ENCODE measurements at regions not wholly inside any gene's neighbourhood (a gene's known extent, or its start where the extent isn't known, plus 50 kb on each side); places are given as distances from the start of the nearest gene placed in this dataset.

DNA sequence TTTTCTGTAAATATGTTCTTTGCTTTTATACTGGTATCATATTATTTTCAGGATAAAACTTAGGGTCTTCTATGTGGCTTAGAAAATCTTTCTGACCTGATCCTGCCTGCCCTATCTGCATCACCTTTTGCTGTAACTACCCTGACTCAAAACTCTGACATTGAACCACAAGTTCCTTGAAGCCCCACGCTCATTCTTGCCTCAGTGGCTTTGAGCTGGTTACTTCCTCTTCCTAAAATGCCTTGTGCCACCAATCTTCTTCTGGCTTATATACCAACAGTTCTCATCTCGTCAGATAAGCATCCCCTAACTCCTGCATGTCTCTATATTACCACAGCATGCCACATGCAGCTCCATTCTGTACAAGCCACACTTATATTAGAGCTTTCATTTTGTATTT lies 84.5 kb upstream of the LRRC7 start:
- no peak for DNase-seq

DNA sequence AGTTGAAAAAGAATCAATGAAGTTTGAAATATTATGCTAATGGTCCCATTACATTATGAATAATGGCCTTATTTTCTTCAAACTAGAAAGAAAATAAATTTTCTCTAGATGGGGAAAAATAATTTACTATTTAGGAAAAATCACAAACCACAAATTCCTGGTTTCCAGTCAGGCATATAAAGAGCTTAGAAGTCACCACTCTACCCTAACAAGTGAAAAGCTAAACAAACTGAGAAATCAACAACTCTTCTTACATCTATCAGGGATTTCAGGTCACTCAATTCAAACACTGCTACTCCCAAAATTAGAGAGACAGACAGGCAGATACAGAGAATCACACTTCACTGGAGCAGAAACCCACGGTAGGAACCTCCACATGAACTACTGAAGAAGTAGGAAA lies 82.1 kb upstream of the LRRC7 start:
- no peak for DNase-seq

DNA sequence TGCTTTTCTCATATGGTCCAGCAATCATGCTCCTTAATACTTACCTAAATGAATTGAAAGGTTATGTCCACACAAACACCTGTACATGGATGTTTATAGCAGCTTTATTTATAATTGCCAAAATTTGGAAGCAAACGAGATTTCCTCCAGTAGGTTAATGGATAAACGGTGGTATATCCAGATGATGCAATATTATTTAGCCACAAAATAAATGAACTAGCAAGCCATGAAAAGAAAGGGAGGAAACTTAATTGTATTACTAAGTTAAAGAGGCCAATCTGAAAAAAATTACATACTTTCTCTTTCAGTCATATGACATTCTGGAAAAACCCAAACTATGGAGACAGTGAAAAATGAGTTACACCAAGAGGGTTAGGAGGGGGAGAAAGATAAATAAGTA lies 76.3 kb upstream of the LRRC7 start:
- DNase-seq, result no peak

DNA sequence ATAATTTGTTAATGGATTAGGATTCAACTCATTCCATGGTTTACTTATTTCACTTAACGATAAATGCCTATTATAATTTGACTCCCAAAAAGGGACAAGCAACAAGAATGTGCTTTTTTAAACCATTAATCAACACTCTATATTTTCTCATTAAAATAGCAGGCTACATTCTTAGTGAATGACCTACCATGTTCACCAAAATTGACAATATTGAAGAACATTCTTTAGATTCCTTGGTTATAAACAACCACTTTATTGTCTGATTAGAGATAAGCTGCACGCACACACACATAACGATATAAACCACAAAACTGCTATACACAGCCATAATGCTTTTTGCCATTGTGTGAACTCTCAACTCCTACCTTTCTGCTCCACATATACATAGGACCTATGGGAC lies 75.4 kb upstream of the LRRC7 start:
- no peak for DNase-seq

DNA sequence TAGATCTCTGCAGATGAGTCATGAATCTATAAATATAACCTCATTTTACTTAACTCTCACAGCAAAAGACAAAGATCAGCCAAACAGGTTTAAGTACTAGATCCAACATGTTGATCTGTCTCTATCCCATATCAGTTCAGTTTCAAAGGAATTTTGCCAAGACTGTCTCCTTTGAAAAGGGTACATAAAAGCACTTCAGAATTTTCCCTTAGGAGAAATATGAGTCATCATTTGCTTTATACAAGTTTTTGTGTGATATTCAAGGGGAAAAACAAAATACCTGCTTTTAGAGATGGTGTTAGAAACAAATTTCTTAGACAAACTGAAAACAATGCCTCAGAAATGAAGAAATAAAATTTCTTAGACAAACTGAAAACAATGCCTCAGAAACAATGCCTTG lies 73.5 kb upstream of the LRRC7 start:
- DNase-seq, result no peak

DNA sequence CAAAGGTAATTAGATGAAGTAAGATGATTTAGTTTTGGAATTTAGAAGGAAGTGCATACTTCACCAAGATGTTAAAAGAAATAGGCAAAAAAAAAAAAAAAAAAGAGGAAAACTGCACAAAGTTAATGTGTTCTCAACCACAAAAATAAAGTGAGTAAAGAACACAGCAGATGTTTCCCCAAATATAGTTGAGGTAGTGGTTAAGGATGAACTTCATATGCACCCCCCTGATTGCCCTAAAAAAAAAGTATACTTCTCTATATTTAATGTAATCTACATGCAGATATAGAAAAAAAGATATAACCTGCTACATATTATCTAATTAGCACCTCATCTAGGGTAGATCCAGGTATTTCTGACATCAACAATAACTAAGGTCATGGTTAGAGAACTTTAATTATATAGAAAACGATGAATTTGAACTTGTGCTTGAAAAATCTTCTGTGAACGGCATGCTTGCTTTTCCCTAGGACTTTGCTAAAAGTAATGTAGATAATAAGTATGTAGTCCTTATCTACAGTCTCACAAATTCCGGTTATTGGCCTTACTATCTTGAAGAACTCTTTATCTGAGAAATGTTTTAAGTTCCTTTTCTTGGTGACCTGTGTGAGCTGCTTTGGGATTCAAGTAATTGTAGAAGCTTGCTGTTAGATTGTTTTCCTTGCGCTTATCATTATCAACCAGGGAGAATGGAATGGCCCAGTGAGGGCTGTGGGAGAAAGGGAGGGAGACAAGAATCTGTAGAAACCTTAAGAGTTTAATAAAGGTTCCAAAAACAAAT lies 70.1 kb upstream of the LRRC7 start:
- DNase-seq, result no peak

DNA sequence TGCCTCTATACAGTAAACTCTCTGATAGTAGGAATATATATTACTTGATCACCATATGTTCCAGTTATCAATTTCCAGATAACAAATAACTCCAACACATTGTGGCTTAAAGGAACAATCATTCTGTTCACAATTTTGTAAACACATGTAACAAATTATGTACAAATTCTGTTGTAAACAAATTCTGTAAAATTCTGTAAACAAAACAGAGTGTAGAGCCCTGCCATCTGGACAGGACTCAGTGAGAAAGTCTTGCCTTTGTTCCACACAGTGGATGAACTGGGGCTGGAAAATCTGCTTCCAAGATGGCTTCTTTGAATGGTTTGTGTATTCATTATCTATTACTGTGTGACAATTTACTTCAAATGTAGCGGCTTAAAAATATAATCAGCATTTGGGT lies 69.0 kb upstream of the LRRC7 start:
- DNase-seq, result no peak

DNA sequence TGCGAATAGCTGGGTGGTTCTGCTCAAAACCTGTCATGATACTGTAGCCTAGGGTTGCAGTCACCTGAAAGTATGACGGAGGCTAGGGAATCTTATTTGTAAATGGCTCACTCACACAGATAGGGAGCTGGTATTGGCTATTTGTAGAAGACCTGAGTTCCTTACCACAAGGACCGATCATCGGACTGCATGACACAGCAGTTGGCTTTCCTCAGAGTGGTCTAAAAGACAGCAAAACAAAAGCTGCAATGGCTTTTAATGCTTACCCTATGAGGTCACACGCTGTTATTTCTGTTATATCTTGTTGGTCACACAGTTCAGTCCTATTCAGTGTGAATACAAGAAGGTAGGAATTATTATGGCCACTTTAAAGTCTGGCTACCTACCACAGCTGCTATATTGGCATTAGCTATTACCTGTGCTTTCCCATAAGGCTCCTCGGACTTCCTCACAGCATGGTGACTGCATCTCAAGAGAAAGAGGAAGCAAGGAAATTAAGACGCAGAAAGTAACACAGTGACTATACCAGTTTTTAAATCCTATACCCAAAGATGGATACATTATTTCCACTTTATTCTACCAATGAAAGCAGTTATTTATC lies 68.4 kb upstream of the LRRC7 start:
- DNase-seq, result no peak

DNA sequence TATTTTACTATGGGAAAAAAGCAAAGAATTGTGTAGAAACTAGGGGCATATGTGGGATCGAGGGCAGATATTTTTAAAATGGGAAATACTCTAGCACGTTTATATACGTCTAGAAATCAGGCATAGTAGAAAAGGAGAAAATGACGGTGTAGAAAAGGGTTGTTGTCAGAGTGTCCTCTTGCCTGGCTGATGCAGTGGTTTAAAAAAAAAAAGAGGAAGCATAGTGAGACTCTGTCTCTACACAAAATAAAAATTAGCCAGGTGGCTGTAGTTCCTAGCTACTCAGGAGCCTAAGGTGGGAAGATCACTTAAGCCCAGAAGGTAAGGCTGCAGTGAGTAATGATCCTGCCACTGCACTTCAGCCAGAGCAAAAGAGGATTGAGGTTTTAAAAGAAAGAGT lies 64.7 kb upstream of the LRRC7 start:
- DNase-seq, result no peak

DNA sequence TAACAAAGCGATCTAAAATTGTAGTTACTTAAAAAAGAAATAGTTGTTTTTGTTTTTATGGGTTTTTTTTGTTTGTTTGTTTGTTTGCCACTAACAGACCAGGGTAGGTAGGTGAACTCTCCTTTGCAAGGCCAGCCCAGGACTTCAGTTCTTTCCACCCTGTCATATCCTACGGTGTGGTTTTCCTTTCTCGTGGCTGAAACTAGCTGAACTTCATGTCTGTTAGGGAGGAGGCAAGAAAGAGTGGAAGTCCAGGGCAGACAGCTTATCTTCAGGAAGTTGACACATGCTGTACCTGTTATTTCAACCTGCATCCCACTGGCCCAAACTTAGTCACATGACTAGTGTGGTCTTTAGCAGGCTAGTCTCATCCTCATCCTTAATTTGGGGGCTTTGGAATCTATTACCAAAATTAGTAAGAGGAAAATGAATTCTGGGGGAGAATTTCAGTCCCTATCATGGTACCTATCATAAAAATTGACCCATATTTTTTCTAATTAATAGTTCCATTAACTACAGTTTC lies 62.9 kb upstream of the LRRC7 start:
- no peak for DNase-seq

DNA sequence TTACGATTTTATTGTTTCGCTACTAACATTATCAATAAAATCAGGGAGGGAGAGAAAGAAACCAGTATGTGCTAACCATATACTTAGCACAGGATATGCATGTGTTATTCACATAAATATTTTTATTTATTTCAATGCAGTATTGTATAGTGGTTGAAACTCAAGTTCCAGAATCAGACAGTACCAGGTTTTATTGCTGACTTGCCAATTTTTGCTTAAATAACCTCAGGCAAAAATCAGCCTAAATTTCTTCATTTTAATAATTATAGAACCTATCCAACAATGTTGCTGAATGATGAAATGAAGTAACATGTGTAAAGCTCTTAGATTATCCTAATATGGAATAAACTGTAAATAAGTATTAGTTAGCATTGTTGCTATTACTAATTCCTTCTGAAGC lies 61.4 kb upstream of the LRRC7 start:
- no peak for DNase-seq

DNA sequence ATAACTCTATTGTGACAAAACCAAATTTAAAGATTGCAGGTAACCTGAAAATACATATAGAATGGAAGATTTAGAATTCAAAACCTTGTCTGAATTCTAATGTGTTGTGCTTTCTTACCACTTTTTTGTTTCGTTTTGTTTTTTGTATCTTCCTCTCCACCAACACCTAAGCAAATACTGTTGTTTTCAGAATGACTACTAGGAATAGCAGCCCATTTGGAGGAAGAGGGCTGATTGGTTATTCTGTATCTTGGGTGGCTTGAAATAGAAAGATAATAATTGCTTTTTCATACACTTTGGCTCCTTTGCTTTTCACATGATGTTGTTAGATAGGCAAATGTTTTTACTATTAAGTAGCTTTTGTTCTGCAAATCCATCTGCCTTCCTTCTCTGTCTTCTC lies 61.0 kb upstream of the LRRC7 start:
- DNase-seq, result no peak

DNA sequence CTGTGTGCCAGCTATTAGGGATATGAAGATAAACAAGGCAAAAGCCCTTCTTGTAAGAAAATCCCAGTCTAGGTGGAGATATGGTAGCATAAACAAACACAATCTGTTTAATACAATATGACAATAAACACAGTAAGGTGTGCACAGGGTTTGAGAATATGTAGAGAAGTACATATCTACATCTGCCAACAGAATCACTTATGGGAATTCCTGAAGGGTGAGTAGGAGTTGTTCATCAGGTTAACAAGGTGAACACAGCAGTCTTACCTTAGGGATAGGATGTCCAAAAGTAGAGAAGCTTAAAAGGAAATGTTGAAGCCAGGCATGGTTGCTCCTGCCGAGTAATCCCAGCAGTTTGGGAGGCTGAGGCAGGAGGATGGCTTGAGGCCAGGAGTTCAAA lies 57.7 kb upstream of the LRRC7 start:
- DNase-seq, result no peak

DNA sequence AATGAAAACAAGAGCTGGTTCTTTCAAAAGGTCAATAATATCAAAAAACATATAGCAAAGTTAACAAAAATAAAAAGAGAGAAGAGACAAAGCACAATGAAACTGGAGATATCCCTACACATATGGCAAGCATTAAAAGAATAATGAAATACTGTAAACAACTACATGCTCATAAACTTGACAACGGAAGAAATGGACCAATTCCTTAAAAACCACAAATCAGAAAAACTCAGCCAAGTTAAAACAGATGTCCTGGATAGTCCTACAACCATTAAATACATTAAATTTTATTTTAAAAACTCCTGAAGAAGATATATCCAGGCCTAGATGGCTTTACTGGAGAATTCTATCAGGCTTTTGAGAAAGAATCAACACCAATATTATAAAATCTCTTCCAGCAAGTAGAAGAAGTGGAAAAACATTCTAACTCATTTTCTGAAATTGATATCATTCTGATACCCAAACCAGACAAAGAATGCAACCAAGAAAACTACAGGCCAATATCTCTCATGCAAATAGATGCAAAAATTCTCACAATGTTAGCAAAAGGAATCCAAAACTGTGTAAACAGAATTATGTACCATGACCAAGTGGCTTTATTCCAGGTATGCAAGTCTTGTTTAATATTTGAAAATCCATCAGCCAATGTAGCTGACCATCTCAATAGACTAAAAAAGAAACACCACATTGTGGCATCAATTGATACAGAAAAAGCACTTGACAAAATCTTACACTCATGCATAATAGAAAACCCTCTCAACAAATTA lies 56.1 kb upstream of the LRRC7 start:
- DNase-seq, result no peak

DNA sequence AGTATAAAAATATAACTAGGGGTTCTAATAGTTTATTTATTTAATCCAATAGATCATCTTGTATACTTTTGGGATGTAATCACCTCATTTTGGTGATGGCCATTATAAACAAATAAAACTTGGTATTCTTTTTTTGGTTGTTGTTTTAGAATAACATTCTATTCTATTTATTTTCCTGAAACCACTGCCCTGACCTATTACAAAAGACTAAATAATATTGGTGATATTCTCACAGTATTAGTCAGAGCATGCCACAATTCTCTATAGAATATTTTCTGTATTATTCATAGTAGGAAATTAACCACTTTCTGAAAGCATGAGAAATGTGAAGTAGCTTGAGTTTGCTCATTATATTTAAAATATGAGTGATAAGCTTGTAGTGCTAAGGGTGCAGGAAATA lies 54.1 kb upstream of the LRRC7 start:
- no peak for DNase-seq
